GM13976 (cell line): ENCODE measurements at regions not wholly inside any gene's neighbourhood (a gene's known extent, or its start where the extent isn't known, plus 50 kb on each side); places are given as distances from the start of the nearest gene placed in this dataset.

ENCODE experiments used
- DNase-seq: peaks from one replicate; pipeline ENCODE4 v3.0.0; 2012; ENCODE audit warnings: low spot score
- CTCF ChIP-seq: IDR thresholded peaks from 2 replicates; pipeline ENCODE4 v1.5.1; 2012; ENCODE audit warnings: borderline replicate concordance, mild to moderate bottlenecking; ENCODE audit not compliant: insufficient read depth; ENCODE audit errors: extremely low read depth, missing control alignments, control extremely low read depth
- in situ Hi-C: fragments of 300-500 bp; cut with MboI; formaldehyde crosslinking; loops from one replicate; pipeline ENCODE4 v1.12.0; 2022; ENCODE audit warnings: low sequenced_read_pairs, mixed read lengths, inconsistent platforms; ENCODE audit not compliant: unreplicated experiment

- DNase-seq, result no peak
- in situ Hi-C loops, result no loop called here
- no peak for TF ChIP-seq CTCF
Measured at GRCh38 chr19:28963486-28964250, 249.3 kb downstream of the UQCRFS1 start.

- in situ Hi-C loops, result no loop called here
- no peak for TF ChIP-seq CTCF
- DNase-seq, result no peak
Measured at GRCh38 chr19:28961772-28962500, 251.0 kb downstream of the UQCRFS1 start.

- no peak for DNase-seq
- in situ Hi-C loops, result no loop called here
- no peak for TF ChIP-seq CTCF
Measured at GRCh38 chr19:28960986-28961705, 251.8 kb downstream of the UQCRFS1 start.

- TF ChIP-seq CTCF, result no peak
- no peak for DNase-seq
- in situ Hi-C loops, result no loop called here
Measured at GRCh38 chr19:28960586-28960985, 252.4 kb downstream of the UQCRFS1 start.

- DNase-seq, result no peak
- in situ Hi-C loops, result no loop called here
- TF ChIP-seq CTCF, result no peak
Measured at GRCh38 chr19:28956961-28957360, 256.0 kb downstream of the UQCRFS1 start.

- DNase-seq, result no peak
- in situ Hi-C loops, result no loop called here
- no peak for TF ChIP-seq CTCF
Measured at GRCh38 chr19:28956421-28956820, 256.5 kb downstream of the UQCRFS1 start.
